Left kidney (tissue), 1 donor: ENCODE measurements at regions not wholly inside any gene's neighbourhood (a gene's known extent, or its start where the extent isn't known, plus 50 kb on each side); places are given as distances from the start of the nearest gene placed in this dataset.
"Not testable (repeated sequence)": the region's sequence is repeated elsewhere in the genome, so short reads cannot be mapped to it uniquely, and the experiment has no call there.

Experiments
- DNase-seq: peaks from one replicate; pipeline ENCODE4 v3.0.0-alpha.2; 2013

GRCh38 chr5:166758151-166758550 lies 1533.3 kb upstream of the WWC1 start:
- DNase-seq = no peak

- no peak for DNase-seq
Observed at GRCh38 chr5:166767858-166768257, 1523.6 kb upstream of the WWC1 start.

- no peak for DNase-seq
Observed at GRCh38 chr5:166768536-166768935, 1522.9 kb upstream of the WWC1 start.

- no peak for DNase-seq
Observed at GRCh38 chr5:166772770-166773169, 1518.7 kb upstream of the WWC1 start.

GRCh38 chr5:166781737-166782136 lies 1509.7 kb upstream of the WWC1 start:
- no peak for DNase-seq

GRCh38 chr5:166784545-166785078 lies 1506.8 kb upstream of the WWC1 start:
- no peak for DNase-seq

- DNase-seq = no peak
Observed at GRCh38 chr5:166786178-166786577, 1505.3 kb upstream of the WWC1 start.

- DNase-seq = no peak
Observed at GRCh38 chr5:166786889-166787288, 1504.6 kb upstream of the WWC1 start.

GRCh38 chr5:166788050-166788449 lies 1503.4 kb upstream of the WWC1 start:
- no peak for DNase-seq

GRCh38 chr5:166795756-166796155 lies 1495.7 kb upstream of the WWC1 start:
- DNase-seq = no peak

GRCh38 chr5:166803058-166803457 lies 1488.4 kb upstream of the WWC1 start:
- DNase-seq = no peak

- DNase-seq = not testable (repeated sequence)
Observed at GRCh38 chr5:166804223-166804622, 1487.2 kb upstream of the WWC1 start.

GRCh38 chr5:166804693-166805092 lies 1486.8 kb upstream of the WWC1 start:
- not testable (repeated sequence) for DNase-seq

- DNase-seq = not testable (repeated sequence)
Observed at GRCh38 chr5:166810093-166810658, 1481.3 kb upstream of the WWC1 start.

GRCh38 chr5:166810721-166811120 lies 1480.7 kb upstream of the WWC1 start:
- no peak for DNase-seq

- no peak for DNase-seq
Observed at GRCh38 chr5:166823360-166823759, 1468.1 kb upstream of the WWC1 start.

- no peak for DNase-seq
Observed at GRCh38 chr5:166834246-166834645, 1457.2 kb upstream of the WWC1 start.

- DNase-seq = peak; percentile 43
Observed at GRCh38 chr5:166845044-166845443, 1446.4 kb upstream of the WWC1 start.

- no peak for DNase-seq
Observed at GRCh38 chr5:166856791-166857190, 1434.7 kb upstream of the WWC1 start.

GRCh38 chr5:166860426-166860825 lies 1431.0 kb upstream of the WWC1 start:
- DNase-seq = no peak

- DNase-seq = no peak
Observed at GRCh38 chr5:166862581-166862980, 1428.9 kb upstream of the WWC1 start.

GRCh38 chr5:166865206-166865605 lies 1426.2 kb upstream of the WWC1 start:
- no peak for DNase-seq

GRCh38 chr5:166880456-166880855 lies 1411.0 kb upstream of the WWC1 start:
- no peak for DNase-seq

- DNase-seq = no peak
Observed at GRCh38 chr5:166881802-166882201, 1409.6 kb upstream of the WWC1 start.

GRCh38 chr5:166883016-166883415 lies 1408.4 kb upstream of the WWC1 start:
- DNase-seq = no peak
